SK-N-SH (cell line): ENCODE measurements at regions not wholly inside any gene's neighbourhood (a gene's known extent, or its start where the extent isn't known, plus 50 kb on each side); places are given as distances from the start of the nearest gene placed in this dataset.

Experiments used
- CTCF ChIA-PET: fragments of 300-600, 350-600 bp; formaldehyde crosslinking; extraction: SDS; loops from one replicate; lab custom pipeline; 2021; lab: Yijun Ruan, JAX
- POLR2A ChIA-PET: fragments of 350-600 bp; sonication (Branson Sonifier 250); formaldehyde crosslinking; extraction: SDS; loops from one replicate; lab custom pipeline; 2020; ENCODE audit warnings: antibody characterized with exemption, inconsistent platforms; lab: Yijun Ruan, JAX
- DNase-seq: peaks from one replicate; pipeline ENCODE4 v3.0.0; 2012
- H2AFZ ChIP-seq: fragments of 200-600 bp; sonication (generic); 2 replicates; pipeline ENCODE4 v1.8.1; 2016; ENCODE audit warnings: antibody characterized with exemption, mild to moderate bottlenecking, low read depth
- H3F3A ChIP-seq: fragments of 200-600 bp; sonication (generic); replicated peaks from 2 replicates; pipeline ENCODE3; 2016; ENCODE audit warnings: antibody characterized with exemption, mild to moderate bottlenecking; ENCODE audit not compliant: insufficient read depth
- H3K27ac ChIP-seq, 2 experiments: fragments of 200-500 bp in 1 of 2; fragments of 200-600 bp in 1 of 2; sonication (Bioruptor generic) in 1 of 2; sonication (generic), shearing (Covaris generic) in 1 of 2; 2 replicates each; pipeline versions ENCODE4 v1.5.1 to v1.6.1; 2014 to 2016; ENCODE audit warnings: low read depth in 2 of 2, inconsistent platforms in 1 of 2, low read length in 1 of 2, mild to moderate bottlenecking in 1 of 2, mixed read lengths in 1 of 2
- H3K27me3 ChIP-seq: fragments of 200-600 bp; sonication (generic), shearing (Covaris generic); 2 replicates; pipeline ENCODE4 v1.6.1; 2016; ENCODE audit warnings: mixed run types; ENCODE audit not compliant: insufficient read depth
- H3K36me3 ChIP-seq, 2 experiments: fragments of 200-500 bp in 1 of 2; fragments of 200-600 bp in 1 of 2; sonication (Bioruptor generic) in 1 of 2; sonication (generic) in 1 of 2; replicated peaks in 1 of 2; 2 replicates each; pipeline versions ENCODE3 to v1.5.1; 2014 to 2016; ENCODE audit warnings: low read length in 1 of 2, mild to moderate bottlenecking in 1 of 2; ENCODE audit not compliant: insufficient read depth in 2 of 2, control insufficient read depth in 1 of 2
- H3K4me1 ChIP-seq, 2 experiments: fragments of 200-500 bp in 1 of 2; fragments of 200-600 bp in 1 of 2; sonication (Bioruptor generic) in 1 of 2; sonication (generic), shearing (Covaris generic) in 1 of 2; 2 replicates each; pipeline versions ENCODE4 v1.5.1 to v1.6.1; 2014 to 2016; ENCODE audit warnings: low read depth in 1 of 2, low read length in 1 of 2, mixed run types in 1 of 2; ENCODE audit not compliant: insufficient read depth in 2 of 2, control insufficient read depth in 1 of 2
- H3K4me2 ChIP-seq: fragments of 200-600 bp; sonication (generic), shearing (Covaris generic); 2 replicates; pipeline ENCODE4 v1.6.1; 2017; ENCODE audit warnings: mixed run types
- H3K4me3 ChIP-seq, 2 experiments: fragments of 200-500 bp in 1 of 2; fragments of 200-600 bp in 1 of 2; sonication (Bioruptor generic) in 1 of 2; sonication (generic), shearing (Covaris generic) in 1 of 2; 2 replicates each; pipeline versions ENCODE4 v1.5.1 to v1.8.1; 2014 to 2016; ENCODE audit warnings: low read depth in 2 of 2, inconsistent platforms in 1 of 2, low read length in 1 of 2, mild to moderate bottlenecking in 1 of 2, mixed read lengths in 1 of 2, moderate library complexity in 1 of 2
- H3K79me2 ChIP-seq: fragments of 200-600 bp; sonication (generic); 2 replicates; pipeline ENCODE4 v1.8.1; 2017; ENCODE audit warnings: mild to moderate bottlenecking; ENCODE audit not compliant: insufficient read depth
- H3K9ac ChIP-seq: fragments of 200-600 bp; sonication (generic); 2 replicates; pipeline ENCODE4 v1.6.1; 2017; ENCODE audit warnings: mixed run types
- H3K9me2 ChIP-seq: fragments of 200-600 bp; sonication (generic); 2 replicates; pipeline ENCODE4 v1.6.1; 2017; ENCODE audit warnings: mixed run types
- H3K9me3 ChIP-seq: fragments of 200-600 bp; sonication (generic); 2 replicates; pipeline ENCODE4 v1.6.1; 2017; ENCODE audit warnings: mixed run types, mild to moderate bottlenecking, moderate library complexity
- H4K20me1 ChIP-seq: fragments of 200-600 bp; sonication (generic); 2 replicates; pipeline ENCODE4 v1.6.1; 2017; ENCODE audit warnings: mild to moderate bottlenecking, mixed run types; ENCODE audit not compliant: insufficient read depth
- ELF1 ChIP-seq: IDR thresholded peaks from 2 replicates; pipeline ENCODE4 v1.4.0; 2012
- FOSL2 ChIP-seq: IDR thresholded peaks from 2 replicates; pipeline ENCODE4 v1.4.0; 2012; ENCODE audit warnings: low read depth, mild to moderate bottlenecking, moderate library complexity, borderline replicate concordance
- GATA2 ChIP-seq: sonication (generic); formaldehyde crosslinking; IDR thresholded peaks from 2 replicates; pipeline ENCODE4 v1.5.0; 2020; ENCODE audit warnings: mild to moderate bottlenecking, missing genetic modification reagents
- MAX ChIP-seq: IDR thresholded peaks from 2 replicates; pipeline ENCODE4 v1.4.0; 2012; ENCODE audit warnings: low read depth
- PBX3 ChIP-seq: IDR thresholded peaks from 2 replicates; pipeline ENCODE4; 2012
- RAD21 ChIP-seq: IDR thresholded peaks from 2 replicates; pipeline ENCODE4 v1.6.1; 2012; ENCODE audit warnings: mild to moderate bottlenecking, low read length
- REST ChIP-seq: IDR thresholded peaks from 2 replicates; pipeline ENCODE4 v1.6.1; 2012; ENCODE audit warnings: mild to moderate bottlenecking, low read depth, low read length, moderate library complexity
- RXRA ChIP-seq: IDR thresholded peaks from 2 replicates; pipeline ENCODE4 v1.4.0; 2012; ENCODE audit warnings: low read depth, mild to moderate bottlenecking, borderline replicate concordance
- USF1 ChIP-seq: IDR thresholded peaks from 2 replicates; pipeline ENCODE4 v1.4.0; 2012; ENCODE audit warnings: low read depth, borderline replicate concordance
- WGBS: methylation state at CpG from one replicate; pipeline ENCODE4 v1.1.6; 2017; ENCODE audit warnings: low lambda C conversion rate; 5-methylcytosine and 5-hydroxymethylcytosine counted together

GRCh38 chr16:80323187-80323807, 217.5 kb upstream of the DYNLRB2 start:
- H3K9me3 ChIP-seq: no peaks in the 10 kb centered on the region
- H3K4me1 ChIP-seq: no peaks in the 10 kb centered on the region
- TF ChIP-seq REST (no peak), RXRA (no peak)
- no peak overlapping the region for H3K9ac ChIP-seq
- no peaks in the 10 kb centered on the region for H3F3A ChIP-seq
- no peaks in the 10 kb centered on the region for H3K9me2 ChIP-seq
- no peak overlapping the region for H3K4me2 ChIP-seq
- ChIA-PET POLR2A (no interaction called here), CTCF (no interaction called here)
- no peak overlapping the region for H3K4me3 ChIP-seq
- no peaks in the 10 kb centered on the region for H3K79me2 ChIP-seq
- no peak overlapping the region for H2AFZ ChIP-seq
- no peaks in the 10 kb centered on the region for H3K27me3 ChIP-seq
- no peak for DNase-seq
- no peaks in the 10 kb centered on the region for H3K36me3 ChIP-seq
- H4K20me1 ChIP-seq: no peaks in the 10 kb centered on the region
- no peak overlapping the region for H3K27ac ChIP-seq
- 35% methylated on average over 13 of the region's 13 CpGs for WGBS

GRCh38 chr16:80319181-80319580, 221.6 kb upstream of the DYNLRB2 start:
- CTCF ChIA-PET: no interaction called here
- Histone ChIP-seq H3K9me2 (no peaks in the 10 kb centered on the region), H3K4me1 (no peaks in the 10 kb centered on the region; a peak in 1 of 4 replicates), H3F3A (no peaks in the 10 kb centered on the region), H3K9ac (no peak overlapping the region), H2AFZ (no peak overlapping the region), H3K4me2 (no peak overlapping the region), H3K9me3 (no peaks in the 10 kb centered on the region), H3K27ac (no peak overlapping the region), H4K20me1 (no peaks in the 10 kb centered on the region), H3K79me2 (no peaks in the 10 kb centered on the region), H3K27me3 (no peaks in the 10 kb centered on the region), H3K4me3 (no peak overlapping the region), H3K36me3 (no peaks in the 10 kb centered on the region)
- TF ChIP-seq GATA2: no peak
- TF ChIP-seq ELF1: no peak
- no peak for TF ChIP-seq FOSL2
- TF ChIP-seq MAX: no peak
- TF ChIP-seq RAD21: no peak; the same call in 1 of the 2 replicates
- no peak for TF ChIP-seq RXRA
- no peak for TF ChIP-seq USF1
- no peak for TF ChIP-seq PBX3
- 17% methylated on average over 3 of the region's 3 CpGs for WGBS
- POLR2A ChIA-PET: no interaction called here
- no peak for DNase-seq
